ENCODE measurements at regions not wholly inside any gene's neighbourhood (a gene's known extent, or its start where the extent isn't known, plus 50 kb on each side); places are given as distances from the start of the nearest gene placed in this dataset.

DNA sequence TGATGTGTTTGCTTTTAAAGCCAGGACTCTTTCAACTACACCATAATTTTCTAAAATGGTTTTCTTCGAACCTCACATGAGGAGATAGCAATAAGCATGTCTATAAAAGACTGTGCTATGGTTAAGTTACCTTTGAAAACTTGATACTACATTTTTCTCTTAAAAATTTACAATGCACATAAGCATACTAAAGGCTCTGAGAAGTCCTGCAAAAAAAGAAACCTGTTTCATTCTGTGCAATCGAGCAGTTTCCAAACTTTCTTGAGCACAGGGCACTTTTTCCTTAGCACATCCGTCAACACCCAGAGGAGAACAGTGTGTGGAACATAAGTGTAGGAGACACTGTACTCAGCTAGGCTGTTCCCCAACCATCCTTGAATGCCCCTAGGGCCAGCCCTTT is 144.1 kb upstream of the ARHGAP20 start:
- TF ChIP-seq, protein P1, sequence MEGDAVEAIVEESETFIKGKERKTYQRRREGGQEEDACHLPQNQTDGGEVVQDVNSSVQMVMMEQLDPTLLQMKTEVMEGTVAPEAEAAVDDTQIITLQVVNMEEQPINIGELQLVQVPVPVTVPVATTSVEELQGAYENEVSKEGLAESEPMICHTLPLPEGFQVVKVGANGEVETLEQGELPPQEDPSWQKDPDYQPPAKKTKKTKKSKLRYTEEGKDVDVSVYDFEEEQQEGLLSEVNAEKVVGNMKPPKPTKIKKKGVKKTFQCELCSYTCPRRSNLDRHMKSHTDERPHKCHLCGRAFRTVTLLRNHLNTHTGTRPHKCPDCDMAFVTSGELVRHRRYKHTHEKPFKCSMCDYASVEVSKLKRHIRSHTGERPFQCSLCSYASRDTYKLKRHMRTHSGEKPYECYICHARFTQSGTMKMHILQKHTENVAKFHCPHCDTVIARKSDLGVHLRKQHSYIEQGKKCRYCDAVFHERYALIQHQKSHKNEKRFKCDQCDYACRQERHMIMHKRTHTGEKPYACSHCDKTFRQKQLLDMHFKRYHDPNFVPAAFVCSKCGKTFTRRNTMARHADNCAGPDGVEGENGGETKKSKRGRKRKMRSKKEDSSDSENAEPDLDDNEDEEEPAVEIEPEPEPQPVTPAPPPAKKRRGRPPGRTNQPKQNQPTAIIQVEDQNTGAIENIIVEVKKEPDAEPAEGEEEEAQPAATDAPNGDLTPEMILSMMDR (IDR thresholded peaks at IDR 0.05) = no peak
- TF ChIP-seq POLR2A (IDR thresholded peaks at IDR 0.05) = no peak
- no peak for TF ChIP-seq POLR2AphosphoS5 (IDR thresholded peaks at IDR 0.05)

All from suprapubic skin (tissue), 4 donors.